ENCODE measurements at regions not wholly inside any gene's neighbourhood (a gene's known extent, or its start where the extent isn't known, plus 50 kb on each side); places are given as distances from the start of the nearest gene placed in this dataset.

DNA sequence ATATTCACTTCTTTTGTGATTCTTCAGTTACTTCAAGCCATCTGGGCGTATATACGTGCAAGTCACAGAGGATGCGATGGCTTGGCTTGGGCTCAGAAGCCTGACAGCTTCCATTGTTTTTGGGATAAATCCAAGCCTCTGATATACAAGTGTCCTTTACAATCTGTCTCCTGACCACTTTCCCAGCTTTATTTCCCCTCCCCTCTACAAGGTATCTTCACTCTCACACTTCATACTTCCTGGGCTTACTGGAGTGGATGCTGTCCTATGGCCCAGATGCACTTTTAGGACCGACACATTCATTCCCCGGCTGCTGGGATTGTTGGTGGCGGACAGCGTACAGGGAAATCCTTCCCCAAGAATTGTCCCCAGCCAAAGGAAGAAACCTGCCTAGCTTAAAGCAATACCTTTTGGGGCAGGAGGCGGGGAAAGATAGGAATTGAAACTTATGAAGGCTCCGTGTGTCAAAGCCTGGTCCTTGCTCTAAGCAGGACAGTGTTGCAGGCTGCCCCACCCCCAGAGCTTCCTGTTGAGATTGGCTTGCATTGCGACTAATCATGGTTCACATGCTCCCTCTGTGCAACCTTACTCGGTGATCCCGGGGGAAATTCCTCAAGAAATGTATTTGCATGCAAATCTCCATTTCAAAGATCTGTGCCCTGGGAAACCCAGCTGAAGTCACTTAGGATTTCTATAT lies 802.9 kb upstream of the ID2 start:
- H3K56ac ChIP-seq (ENCODE audit: insufficient read length, low read depth, low read length) = peak overlapping the region; percentile 64
- TF ChIP-seq, protein P1, sequence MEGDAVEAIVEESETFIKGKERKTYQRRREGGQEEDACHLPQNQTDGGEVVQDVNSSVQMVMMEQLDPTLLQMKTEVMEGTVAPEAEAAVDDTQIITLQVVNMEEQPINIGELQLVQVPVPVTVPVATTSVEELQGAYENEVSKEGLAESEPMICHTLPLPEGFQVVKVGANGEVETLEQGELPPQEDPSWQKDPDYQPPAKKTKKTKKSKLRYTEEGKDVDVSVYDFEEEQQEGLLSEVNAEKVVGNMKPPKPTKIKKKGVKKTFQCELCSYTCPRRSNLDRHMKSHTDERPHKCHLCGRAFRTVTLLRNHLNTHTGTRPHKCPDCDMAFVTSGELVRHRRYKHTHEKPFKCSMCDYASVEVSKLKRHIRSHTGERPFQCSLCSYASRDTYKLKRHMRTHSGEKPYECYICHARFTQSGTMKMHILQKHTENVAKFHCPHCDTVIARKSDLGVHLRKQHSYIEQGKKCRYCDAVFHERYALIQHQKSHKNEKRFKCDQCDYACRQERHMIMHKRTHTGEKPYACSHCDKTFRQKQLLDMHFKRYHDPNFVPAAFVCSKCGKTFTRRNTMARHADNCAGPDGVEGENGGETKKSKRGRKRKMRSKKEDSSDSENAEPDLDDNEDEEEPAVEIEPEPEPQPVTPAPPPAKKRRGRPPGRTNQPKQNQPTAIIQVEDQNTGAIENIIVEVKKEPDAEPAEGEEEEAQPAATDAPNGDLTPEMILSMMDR (conservative IDR thresholded peaks at IDR 0.05) = no peak
- no peak overlapping the region for H3K18ac ChIP-seq (ENCODE audit: insufficient read length, low read depth, low read length)
- H4K8ac ChIP-seq (replicated peaks; ENCODE audit: insufficient read length, low read depth, low read length) = no peak overlapping the region
- Mint-ChIP-seq H3K36me3 (ENCODE audit: insufficient read depth in 1 of 3, low read depth in 3 of 3) (peaks cover 18 to 42% (median 21%) of the 10 kb centered on the region in 3 experiments; a peak in 6 of 7 replicates), H3K9me3 (peaks cover 0 to 2% of the 10 kb centered on the region in 2 experiments; a peak in 2 of 5 replicates), H3K4me1 (peaks cover 57 to 58% of the 10 kb centered on the region in 2 experiments), H3K27me3 (ENCODE audit: low read depth) (no peaks in the 10 kb centered on the region), H3K4me3 (peak overlapping the region; percentile 75 to 76), H3K27ac (peak overlapping the region; percentile 86 to 97 (median 97))
- H2BK15ac ChIP-seq (ENCODE audit: low read depth, low read length) = no peak overlapping the region
- H3K4ac ChIP-seq (ENCODE audit: low read depth, low read length) = no peak overlapping the region
- peak overlapping the region; percentile 86 for H3K9ac ChIP-seq (ENCODE audit: extremely low read depth, insufficient read length, low read length)
- H4K91ac ChIP-seq (ENCODE audit: insufficient read length, low read depth, low read length) = no peak overlapping the region
- peak overlapping the region; percentile 57 for H4K5ac ChIP-seq (ENCODE audit: insufficient read length, low read depth, low read length)
- peak overlapping the region; percentile 94 for H3K27ac ChIP-seq (ENCODE audit: insufficient read length, low read depth, low read length)
- H3K4me1 ChIP-seq (ENCODE audit: insufficient read depth, low read length) = peaks cover 9% of the 10 kb centered on the region
- H3K9me3 ChIP-seq (ENCODE audit: control insufficient read depth, low read depth, low read length) = no peaks in the 10 kb centered on the region
- H3K27me3 ChIP-seq (ENCODE audit: insufficient read depth, low read length) = no peaks in the 10 kb centered on the region
- no peak overlapping the region for H2BK5ac ChIP-seq (ENCODE audit: insufficient read length, low read length)
- H3K14ac ChIP-seq (ENCODE audit: insufficient read depth, low read length) = no peak overlapping the region
- no peaks in the 10 kb centered on the region for H4K20me1 ChIP-seq (ENCODE audit: control insufficient read depth, insufficient read depth, insufficient read length)
- no peak overlapping the region for H3K23ac ChIP-seq (ENCODE audit: insufficient read length, low read depth, low read length)
- H2AK5ac ChIP-seq (ENCODE audit: insufficient read length, low read length) = no peak overlapping the region
- H2BK20ac ChIP-seq (ENCODE audit: low read depth, low read length, poor library complexity, severe bottlenecking) = no peak overlapping the region
- WGBS (ENCODE audit: extremely low coverage, insufficient read length, low lambda C conversion rate) = no CpG with 5 or more reads among the region's 12 CpGs
- peak overlapping the region; percentile 99 for H3K4me2 ChIP-seq (ENCODE audit: insufficient read depth, insufficient read length, low read length)
- H2BK12ac ChIP-seq (ENCODE audit: insufficient read length, low read depth, low read length) = no peak overlapping the region
- H3K79me1 ChIP-seq (ENCODE audit: insufficient read depth, low read depth, low read length, poor library complexity, severe bottlenecking) = peaks cover 5% of the 10 kb centered on the region
- H3K23me2 ChIP-seq (ENCODE audit: insufficient read length, low read depth, low read length, poor library complexity, severe bottlenecking) = peaks cover 20% of the 10 kb centered on the region
- H2AFZ ChIP-seq (ENCODE audit: low read length) = no peak overlapping the region
- peak; percentile 90 for DNase-seq
- H3K79me2 ChIP-seq (ENCODE audit: insufficient read depth, low read length) = peaks cover 45% of the 10 kb centered on the region
- no peak overlapping the region for H3T11ph ChIP-seq (ENCODE audit: low read length)
- H2BK120ac ChIP-seq (ENCODE audit: low read depth, low read length, poor library complexity, severe bottlenecking) = no peak overlapping the region

Data from H9 (cell line).